Activated T-helper 2 cell treated with anti-CD3 and anti-CD28 coated beads, Interferon-gamma antibody, Interleukin-2, Interleukin-4, amounts not matched to agents 10 μg/mL and 5 μg/mL and 100 μg/mL, durations not matched to agents 14 hours and 24 hours and 36 hours (primary cell): ENCODE measurements at regions not wholly inside any gene's neighbourhood (a gene's known extent, or its start where the extent isn't known, plus 50 kb on each side); places are given as distances from the start of the nearest gene placed in this dataset.
"Not testable (repeated sequence)": the region's sequence is repeated elsewhere in the genome, so short reads cannot be mapped to it uniquely, and the experiment has no call there.

Experiments used
- DNase-seq: peaks from one replicate; pipeline ENCODE4 v3.0.0; 2021; ENCODE audit warnings: low spot score
- H3K27ac Mint-ChIP-seq: one replicate; pipeline ENCODE4 v1.8.0; 2021; ENCODE audit warnings: mixed read lengths
- H3K27me3 Mint-ChIP-seq: one replicate; pipeline ENCODE4 v1.8.0; 2021; ENCODE audit warnings: low read depth, mixed read lengths
- H3K36me3 Mint-ChIP-seq: one replicate; pipeline ENCODE4 v1.8.0; 2021; ENCODE audit warnings: low read depth, mixed read lengths
- H3K4me1 Mint-ChIP-seq: one replicate; pipeline ENCODE4 v1.8.0; 2021; ENCODE audit warnings: low read depth, mixed read lengths
- H3K4me3 Mint-ChIP-seq: one replicate; pipeline ENCODE4 v1.8.0; 2021; ENCODE audit warnings: low read depth, mild to moderate bottlenecking, moderate library complexity, mixed read lengths
- H3K9me3 Mint-ChIP-seq: one replicate; pipeline ENCODE4 v1.8.0; 2021; ENCODE audit warnings: mixed read lengths
- intact Hi-C: fragments of 100-400 bp; cut with micrococcal nuclease; formaldehyde crosslinking; loops from one replicate; pipeline ENCODE4 v1.15.1; 2023

GRCh38 chr21:26236281-26236680, 65.7 kb upstream of the APP start:
- intact Hi-C loops = loop anchor here (1.0 kb wide), 1 partner anchor 16 kb away; no protein-coding TSS in a partner anchor
- Mint-ChIP-seq H3K9me3 (no peaks in the 10 kb centered on the region), H3K27me3 (no peaks in the 10 kb centered on the region), H3K4me1 (no peaks in the 10 kb centered on the region), H3K36me3 (no peaks in the 10 kb centered on the region), H3K27ac (no peak overlapping the region), H3K4me3 (no peak overlapping the region)
- DNase-seq = no peak

- H3K27ac Mint-ChIP-seq, DNase-seq, H3K36me3 Mint-ChIP-seq, H3K27me3 Mint-ChIP-seq, H3K9me3 Mint-ChIP-seq, H3K4me1 Mint-ChIP-seq, H3K4me3 Mint-ChIP-seq, intact Hi-C loops: not testable (repeated sequence)
These were observed 62.7 kb upstream of the APP start for GRCh38 chr21:26233297-26233696.

GRCh38 chr21:26232491-26232890, 61.9 kb upstream of the APP start:
- intact Hi-C loops, H3K36me3 Mint-ChIP-seq, H3K27ac Mint-ChIP-seq, H3K9me3 Mint-ChIP-seq, H3K4me3 Mint-ChIP-seq, H3K27me3 Mint-ChIP-seq, H3K4me1 Mint-ChIP-seq, DNase-seq: not testable (repeated sequence)

- no peaks in the 10 kb centered on the region for H3K9me3 Mint-ChIP-seq
- H3K4me3 Mint-ChIP-seq = no peak overlapping the region
- H3K27me3 Mint-ChIP-seq = no peaks in the 10 kb centered on the region
- H3K27ac Mint-ChIP-seq = no peak overlapping the region
- no peaks in the 10 kb centered on the region for H3K4me1 Mint-ChIP-seq
- intact Hi-C loops = no loop called here
- no peaks in the 10 kb centered on the region for H3K36me3 Mint-ChIP-seq
- DNase-seq = no peak
These were observed 56.6 kb upstream of the APP start for GRCh38 chr21:26227130-26227529.

DNA sequence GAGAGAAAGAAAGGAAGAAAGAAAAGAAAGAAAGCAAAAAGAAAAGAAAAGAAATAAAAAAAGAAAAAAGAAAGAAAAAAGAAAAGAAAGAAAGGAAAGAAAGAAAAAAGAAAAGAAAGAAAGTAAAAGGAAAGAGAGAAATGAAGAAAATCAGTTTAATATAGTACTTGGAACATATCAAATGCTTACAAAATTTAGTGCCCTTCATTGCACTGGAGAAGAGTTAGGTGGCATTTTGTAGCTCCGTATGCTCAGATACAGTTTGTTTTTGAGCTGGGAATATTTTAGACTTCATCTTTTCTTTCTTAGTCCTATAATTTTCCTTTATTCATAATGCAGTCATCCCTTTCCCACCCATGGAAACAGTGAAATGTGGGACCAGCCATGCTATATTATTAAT, 56.2 kb upstream of the APP start:
- H3K36me3 Mint-ChIP-seq = no peaks in the 10 kb centered on the region
- no peaks in the 10 kb centered on the region for H3K4me1 Mint-ChIP-seq
- no peaks in the 10 kb centered on the region for H3K9me3 Mint-ChIP-seq
- no peak overlapping the region for H3K4me3 Mint-ChIP-seq
- no peak overlapping the region for H3K27ac Mint-ChIP-seq
- no peaks in the 10 kb centered on the region for H3K27me3 Mint-ChIP-seq
- intact Hi-C loops = no loop called here
- DNase-seq = no peak

GRCh38 chr21:26225046-26225445, 54.5 kb upstream of the APP start:
- H3K27me3 Mint-ChIP-seq = no peaks in the 10 kb centered on the region
- H3K9me3 Mint-ChIP-seq = no peaks in the 10 kb centered on the region
- no peaks in the 10 kb centered on the region for H3K4me1 Mint-ChIP-seq
- no peak for DNase-seq
- H3K27ac Mint-ChIP-seq = no peak overlapping the region
- no peak overlapping the region for H3K4me3 Mint-ChIP-seq
- H3K36me3 Mint-ChIP-seq = no peaks in the 10 kb centered on the region
- intact Hi-C loops = no loop called here

DNA sequence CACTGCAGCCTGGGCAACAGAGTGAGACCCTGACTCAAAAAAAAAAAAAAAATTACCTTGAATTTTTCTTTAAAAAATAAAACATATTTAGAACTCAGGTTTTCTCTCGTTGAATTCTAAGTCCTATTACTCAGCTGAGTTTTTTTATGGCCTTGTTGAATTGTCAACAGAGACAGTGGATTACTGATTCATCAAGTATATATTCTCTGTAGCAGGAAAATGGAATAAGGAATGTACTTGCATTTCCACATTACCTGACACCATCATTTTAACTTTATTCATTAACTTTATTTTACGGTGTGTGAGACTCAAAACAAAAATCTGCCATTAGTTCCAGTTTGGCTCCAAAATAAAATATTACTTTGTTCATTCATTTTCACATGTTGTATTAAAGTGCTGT, 53.8 kb upstream of the APP start:
- H3K36me3 Mint-ChIP-seq = no peaks in the 10 kb centered on the region
- no peaks in the 10 kb centered on the region for H3K27me3 Mint-ChIP-seq
- DNase-seq = no peak
- no peak overlapping the region for H3K27ac Mint-ChIP-seq
- intact Hi-C loops = no loop called here
- H3K4me3 Mint-ChIP-seq = no peak overlapping the region
- no peaks in the 10 kb centered on the region for H3K9me3 Mint-ChIP-seq
- no peaks in the 10 kb centered on the region for H3K4me1 Mint-ChIP-seq
